A549 (cell line): ENCODE measurements at regions not wholly inside any gene's neighbourhood (a gene's known extent, or its start where the extent isn't known, plus 50 kb on each side); places are given as distances from the start of the nearest gene placed in this dataset.

Experiments
- ATAC-seq, 2 experiments: fragments of 200-7000 bp in 1 of 2; fragments of >200 bp in 1 of 2; cut with Nextera tagmentation in 1 of 2; cut with Tn5 transposase in 1 of 2; 3 replicates each; pipeline versions ENCODE4 v1.8.0 to v1.9.1; 2018 to 2020; ENCODE audit warnings: mild to moderate bottlenecking in 1 of 2, moderate library complexity in 1 of 2
- CTCF ChIA-PET: fragments of 300-600 bp; sonication (Branson Sonifier 250); formaldehyde crosslinking; extraction: SDS; loops from one replicate; lab custom pipeline; 2021; ENCODE audit warnings: antibody characterized with exemption, inconsistent platforms; lab: Yijun Ruan, JAX
- POLR2A ChIA-PET: fragments of 350-600 bp; formaldehyde crosslinking; extraction: SDS; loops from one replicate; lab custom pipeline; 2021; ENCODE audit warnings: antibody characterized with exemption, inconsistent platforms; lab: Yijun Ruan, JAX
- DNase-seq, 2 experiments: peaks; one replicate each; pipeline versions ENCODE4 v3.0.0 to v3.0.0-alpha.2; 2011 to 2016; ENCODE audit warnings: low read depth in 1 of 2, low spot score in 1 of 2
- FAIRE-seq: peaks from 2 replicates; lab custom pipeline; 2011; peaks lifted over from hg19 to GRCh38; lab: Jason Lieb, UNC
- H3K27ac ChIP-seq, 2 experiments: fragments of >200 bp; sonication (Bioruptor Twin); formaldehyde crosslinking; 3 replicates each; pipeline ENCODE4 v1.5.1; 2016 to 2017
- H3K4me1 ChIP-seq: fragments of >200 bp; sonication (Bioruptor Twin); formaldehyde crosslinking; 3 replicates; pipeline ENCODE4 v1.6.1; 2016
- H3K4me2 ChIP-seq: fragments of >200 bp; sonication (Bioruptor Twin); formaldehyde crosslinking; 3 replicates; pipeline ENCODE4 v1.6.1; 2016
- H3K4me3 ChIP-seq: fragments of >200 bp; sonication (Bioruptor Twin); formaldehyde crosslinking; 3 replicates; pipeline ENCODE4 v1.5.1; 2016
- H3K9me3 ChIP-seq: fragments of >200 bp; sonication (Bioruptor Twin); formaldehyde crosslinking; 3 replicates; pipeline ENCODE4 v1.6.1; 2016
- CBX2 ChIP-seq: fragments of 200-600 bp; sonication (generic); IDR thresholded peaks from 2 replicates; pipeline ENCODE4 v1.6.1; 2016; ENCODE audit warnings: low read depth, mild to moderate bottlenecking, borderline replicate concordance
- CBX8 ChIP-seq: fragments of 200-600 bp; sonication (generic); IDR thresholded peaks from 2 replicates; pipeline ENCODE4 v1.6.1; 2016
- CTCF ChIP-seq: fragments of >200 bp; sonication (Bioruptor Twin); formaldehyde crosslinking; IDR thresholded peaks from 3 replicates; pipeline ENCODE4 v1.5.1; 2016
- EHF ChIP-seq: fragments of 250-450 bp; sonication (Bioruptor Pico); IDR thresholded peaks from 2 replicates; pipeline ENCODE4 v1.5.0; 2020; ENCODE audit warnings: mild to moderate bottlenecking
- EP300 ChIP-seq, 2 experiments: fragments of >200 bp; sonication (Bioruptor Twin); formaldehyde crosslinking; IDR thresholded peaks; 2 replicates in 1 of 2; 3 replicates in 1 of 2; pipeline ENCODE4 v1.6.1; 2016 to 2017
- FOXS1 ChIP-seq: fragments of 250-450 bp; sonication (Bioruptor Pico); IDR thresholded peaks from 2 replicates; pipeline ENCODE4 v1.5.0; 2020; ENCODE audit warnings: mild to moderate bottlenecking, moderate library complexity
- GATA3 ChIP-seq: IDR thresholded peaks from 2 replicates; pipeline ENCODE4 v1.6.1; 2012; ENCODE audit warnings: borderline replicate concordance
- HDAC2 ChIP-seq: fragments of 200-600 bp; sonication (generic); IDR thresholded peaks from 2 replicates; pipeline ENCODE4 v1.6.1; 2016
- JUN ChIP-seq, 2 experiments: fragments of >200 bp; sonication (Bioruptor Twin); formaldehyde crosslinking; IDR thresholded peaks; 2 replicates in 1 of 2; 3 replicates in 1 of 2; pipeline ENCODE4 v1.6.1; 2016 to 2017
- MYC ChIP-seq: IDR thresholded peaks from 2 replicates; pipeline ENCODE4 v1.6.1; 2012; ENCODE audit warnings: mild to moderate bottlenecking, inconsistent platforms, low read length, improper control_type of control experiment, borderline replicate concordance
- PHF8 ChIP-seq: fragments of 200-600 bp; sonication (generic); IDR thresholded peaks from 2 replicates; pipeline ENCODE4 v1.6.1; 2016; ENCODE audit warnings: low read depth, mild to moderate bottlenecking, antibody characterized with exemption, moderate library complexity, borderline replicate concordance
- POLR2AphosphoS2 ChIP-seq: conservative IDR thresholded peaks from 2 replicates; pipeline ENCODE4 v1.6.1; 2012; ENCODE audit warnings: low read length, improper control_type of control experiment, inconsistent platforms
- RAD21 ChIP-seq, 2 experiments: fragments of >200 bp in 1 of 2; sonication (Bioruptor Twin) in 1 of 2; formaldehyde crosslinking in 1 of 2; IDR thresholded peaks in 1 of 2; conservative IDR thresholded peaks in 1 of 2; 2 replicates in 1 of 2; 3 replicates in 1 of 2; pipeline ENCODE4 v1.6.1; 2012 to 2018; ENCODE audit warnings: inconsistent platforms in 1 of 2
- RCOR1 ChIP-seq: fragments of 150-350 bp; IDR thresholded peaks from 2 replicates; pipeline ENCODE4 v1.6.1; 2014; ENCODE audit warnings: antibody characterized with exemption, low read length, low read depth
- RFX5 ChIP-seq: fragments of 450-650 bp; IDR thresholded peaks from 2 replicates; pipeline ENCODE4 v1.7.1; 2014; ENCODE audit warnings: antibody characterized with exemption, mild to moderate bottlenecking, moderate library complexity
- RNF2 ChIP-seq: fragments of 200-600 bp; sonication (generic); IDR thresholded peaks from 2 replicates; pipeline ENCODE4 v1.6.1; 2016; ENCODE audit warnings: low read depth, mild to moderate bottlenecking, antibody characterized with exemption, moderate library complexity, borderline replicate concordance
- SMC3 ChIP-seq: fragments of >200 bp; sonication (Bioruptor Twin); formaldehyde crosslinking; IDR thresholded peaks from 3 replicates; pipeline ENCODE4 v1.6.1; 2018; ENCODE audit warnings: inconsistent platforms
- SREBF2 ChIP-seq: fragments of 450-650 bp; IDR thresholded peaks from 2 replicates; pipeline ENCODE4 v1.6.1; 2014; ENCODE audit warnings: mild to moderate bottlenecking, moderate library complexity
- ZFP36 ChIP-seq: fragments of 450-650 bp; IDR thresholded peaks from 2 replicates; pipeline ENCODE4 v1.6.1; 2014; ENCODE audit warnings: borderline replicate concordance; ENCODE audit not compliant: partially characterized antibody
- ZNF302 ChIP-seq: fragments of 250-450 bp; sonication (Bioruptor Pico); IDR thresholded peaks from 2 replicates; pipeline ENCODE4 v1.9.0; 2021; ENCODE audit warnings: inconsistent platforms, mild to moderate bottlenecking, moderate library complexity
- ZSCAN20 ChIP-seq: fragments of 250-450 bp; sonication (Bioruptor Pico); IDR thresholded peaks from 2 replicates; pipeline ENCODE4 v1.8.0; 2022; ENCODE audit warnings: mild to moderate bottlenecking, moderate library complexity
- WGBS: methylation state at CpG from one replicate; pipeline ENCODE4 v1.1.6; 2017; ENCODE audit errors: missing lambda C conversion rate; 5-methylcytosine and 5-hydroxymethylcytosine counted together
- TF ChIP-seq, protein P1 (sequence below): fragments of 250-450 bp; sonication (Bioruptor Pico); IDR thresholded peaks from 2 replicates; pipeline ENCODE4 v1.5.0; 2021; ENCODE audit warnings: mild to moderate bottlenecking, moderate library complexity, borderline replicate concordance
- TF ChIP-seq, protein P2 (sequence below): IDR thresholded peaks from 2 replicates; pipeline ENCODE4 v1.6.1; 2012; ENCODE audit warnings: low read depth, borderline replicate concordance
- TF ChIP-seq, protein P3 (sequence below): IDR thresholded peaks from 2 replicates; pipeline ENCODE4 v1.6.1; 2012

- peaks cover 3% of the 10 kb centered on the region; the same call in 1 of the 3 replicates for H3K4me1 ChIP-seq
- FAIRE-seq (no peak), DNase-seq (no peak), ATAC-seq (no peak)
- no peaks in the 10 kb centered on the region for H3K9me3 ChIP-seq
- no peak overlapping the region for H3K27ac ChIP-seq
- no peak overlapping the region for H3K4me2 ChIP-seq
- ChIA-PET POLR2A (no interaction called here), CTCF (interaction anchor here (0.7 kb wide), 1 partner anchor 15 kb away, joined by 3 read pairs; no protein-coding TSS in a partner anchor)
- no peak overlapping the region for H3K4me3 ChIP-seq
- no peak for TF ChIP-seq GATA3
- no peak for TF ChIP-seq MYC
- no peak for TF ChIP-seq ZSCAN20 (CRISPR knock-in tag)
- TF ChIP-seq CBX2: no peak
- no peak for TF ChIP-seq CBX8
- TF ChIP-seq RAD21 (conservative IDR thresholded peaks at IDR 0.05 in 1 of 2, IDR thresholded peaks at IDR 0.05 in 1 of 2): no peak
- TF ChIP-seq RCOR1: no peak
- TF ChIP-seq CTCF: no peak
- TF ChIP-seq, protein P1, sequence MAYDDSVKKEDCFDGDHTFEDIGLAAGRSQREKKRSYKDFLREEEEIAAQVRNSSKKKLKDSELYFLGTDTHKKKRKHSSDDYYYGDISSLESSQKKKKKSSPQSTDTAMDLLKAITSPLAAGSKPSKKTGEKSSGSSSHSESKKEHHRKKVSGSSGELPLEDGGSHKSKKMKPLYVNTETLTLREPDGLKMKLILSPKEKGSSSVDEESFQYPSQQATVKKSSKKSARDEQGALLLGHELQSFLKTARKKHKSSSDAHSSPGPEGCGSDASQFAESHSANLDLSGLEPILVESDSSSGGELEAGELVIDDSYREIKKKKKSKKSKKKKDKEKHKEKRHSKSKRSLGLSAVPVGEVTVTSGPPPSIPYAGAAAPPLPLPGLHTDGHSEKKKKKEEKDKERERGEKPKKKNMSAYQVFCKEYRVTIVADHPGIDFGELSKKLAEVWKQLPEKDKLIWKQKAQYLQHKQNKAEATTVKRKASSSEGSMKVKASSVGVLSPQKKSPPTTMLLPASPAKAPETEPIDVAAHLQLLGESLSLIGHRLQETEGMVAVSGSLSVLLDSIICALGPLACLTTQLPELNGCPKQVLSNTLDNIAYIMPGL: no peak
- no peak for TF ChIP-seq EHF
- no peak for TF ChIP-seq EP300 (IDR thresholded peaks at IDR 0.05)
- TF ChIP-seq JUN (IDR thresholded peaks at IDR 0.05): no peak
- 42% methylated on average over 2 of the region's 2 CpGs for WGBS
Observed at GRCh38 chr7:27409776-27410175, 167.2 kb downstream of the EVX1 start.

DNA sequence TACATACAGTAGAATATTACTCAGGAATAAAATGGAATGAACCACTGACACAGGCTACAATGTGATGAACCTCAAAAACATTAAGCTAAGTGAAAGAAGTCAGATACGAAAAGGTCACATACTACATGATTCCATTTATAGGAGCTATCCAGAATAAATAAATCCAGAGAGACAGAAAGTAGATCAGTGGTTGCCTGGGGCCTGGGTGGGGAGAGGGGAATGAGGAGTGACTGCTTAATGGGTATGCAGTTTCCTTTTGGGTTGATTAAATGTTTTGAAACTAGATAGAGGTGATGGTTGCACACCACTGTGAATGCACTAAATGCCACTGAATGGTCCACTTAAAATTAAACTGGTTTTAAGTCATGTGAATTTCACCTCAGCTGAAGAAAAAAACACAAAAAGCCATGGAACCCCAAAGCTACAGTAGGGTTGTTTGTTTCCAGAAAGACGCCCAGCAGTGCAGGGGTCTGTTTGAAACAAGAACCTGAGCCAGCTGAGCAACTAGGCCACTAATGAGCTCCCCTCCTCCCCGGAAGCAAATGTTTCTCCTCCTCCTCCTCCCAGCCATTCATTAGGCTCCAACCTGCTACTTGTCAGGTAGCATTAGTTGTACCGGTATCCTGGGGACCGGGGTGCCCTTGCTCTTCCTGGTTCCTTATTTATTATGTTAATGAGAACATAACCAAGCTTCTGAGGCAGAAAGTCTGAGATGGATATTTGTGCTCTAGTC, 168.4 kb downstream of the EVX1 start:
- TF ChIP-seq, protein P2, sequence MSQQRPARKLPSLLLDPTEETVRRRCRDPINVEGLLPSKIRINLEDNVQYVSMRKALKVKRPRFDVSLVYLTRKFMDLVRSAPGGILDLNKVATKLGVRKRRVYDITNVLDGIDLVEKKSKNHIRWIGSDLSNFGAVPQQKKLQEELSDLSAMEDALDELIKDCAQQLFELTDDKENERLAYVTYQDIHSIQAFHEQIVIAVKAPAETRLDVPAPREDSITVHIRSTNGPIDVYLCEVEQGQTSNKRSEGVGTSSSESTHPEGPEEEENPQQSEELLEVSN: no peak
- TF ChIP-seq, protein P3, sequence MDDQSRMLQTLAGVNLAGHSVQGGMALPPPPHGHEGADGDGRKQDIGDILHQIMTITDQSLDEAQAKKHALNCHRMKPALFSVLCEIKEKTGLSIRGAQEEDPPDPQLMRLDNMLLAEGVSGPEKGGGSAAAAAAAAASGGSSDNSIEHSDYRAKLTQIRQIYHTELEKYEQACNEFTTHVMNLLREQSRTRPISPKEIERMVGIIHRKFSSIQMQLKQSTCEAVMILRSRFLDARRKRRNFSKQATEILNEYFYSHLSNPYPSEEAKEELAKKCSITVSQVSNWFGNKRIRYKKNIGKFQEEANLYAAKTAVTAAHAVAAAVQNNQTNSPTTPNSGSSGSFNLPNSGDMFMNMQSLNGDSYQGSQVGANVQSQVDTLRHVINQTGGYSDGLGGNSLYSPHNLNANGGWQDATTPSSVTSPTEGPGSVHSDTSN: no peak
- TF ChIP-seq CBX8 (no peak), ZSCAN20 (CRISPR knock-in tag) (no peak), PHF8 (no peak), HDAC2 (no peak), ZFP36 (no peak), RCOR1 (no peak), SMC3 (no peak), SREBF2 (no peak), CTCF (no peak), ZNF302 (CRISPR knock-in tag) (no peak), EHF (no peak), POLR2AphosphoS2 (no peak), RNF2 (no peak), RFX5 (no peak), FOXS1 (CRISPR knock-in tag) (no peak)
- TF ChIP-seq, protein P1: no peak
- Histone ChIP-seq H3K9me3 (no peaks in the 10 kb centered on the region), H3K4me3 (no peak overlapping the region), H3K4me2 (no peak overlapping the region), H3K27ac (no peak overlapping the region), H3K4me1 (peaks cover 3% of the 10 kb centered on the region; the same call in 1 of the 3 replicates)
- CTCF ChIA-PET: no interaction called here
- POLR2A ChIA-PET: no interaction called here
- FAIRE-seq (no peak), DNase-seq (no peak), ATAC-seq (no peak)
- 83% methylated on average over 5 of the region's 5 CpGs for WGBS
